ENCODE measurements at regions not wholly inside any gene's neighbourhood (a gene's known extent, or its start where the extent isn't known, plus 50 kb on each side); places are given as distances from the start of the nearest gene placed in this dataset.

DNA sequence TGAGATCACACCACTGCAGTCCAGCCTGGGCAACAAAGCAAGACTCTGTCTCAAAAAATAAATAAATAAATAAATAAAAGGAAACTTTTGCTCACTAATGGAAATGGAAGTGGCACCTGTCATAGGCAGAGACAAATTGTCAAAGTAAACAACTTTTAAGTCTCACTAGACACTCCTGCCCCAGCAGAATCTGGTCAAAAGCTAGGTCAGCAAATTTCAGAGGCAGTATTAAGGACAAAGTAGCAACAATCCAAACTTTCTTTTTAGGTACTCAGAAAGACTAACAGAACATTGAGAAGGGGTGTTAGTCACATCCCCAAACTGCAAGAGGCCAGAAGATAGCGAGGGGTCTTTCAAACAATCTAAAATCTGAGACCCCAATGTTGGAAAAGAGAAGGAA, 101.4 kb upstream of the MSX2 start:
- TF ChIP-seq ESRRG (CRISPR knock-in tag; IDR thresholded peaks at IDR 0.05) (no peak), ZFP30 (CRISPR knock-in tag; IDR thresholded peaks at IDR 0.05) (no peak)

Data from SK-N-SH treated with all-trans-retinoic acid at 6 μM for 48 hours (cell line).